KBM-7 (cell line): ENCODE measurements at regions not wholly inside any gene's neighbourhood (a gene's known extent, or its start where the extent isn't known, plus 50 kb on each side); places are given as distances from the start of the nearest gene placed in this dataset.

Experiments
- DNase-seq: peaks from one replicate; pipeline ENCODE4 v3.0.0-alpha.2; 2015
- in situ Hi-C: fragments of 300-500 bp; cut with MboI; formaldehyde crosslinking; loops from 2 replicates; pipeline ENCODE4 v1.14.3; 2020; ENCODE audit warnings: low sequenced_read_pairs, low pct_unique_long_range_greater_than_20kb, mixed read lengths

- in situ Hi-C loops: loop anchor here (25.0 kb wide), 1 partner anchor 238 kb away; no protein-coding TSS in a partner anchor
- DNase-seq: no peak
Measured at GRCh38 chr2:64300066-64300465, 153.9 kb upstream of the LGALSL start.

- DNase-seq: no peak
- in situ Hi-C loops: loop anchor here (25.0 kb wide), 1 partner anchor 241 kb away; no protein-coding TSS in a partner anchor
Measured at GRCh38 chr2:64303250-64303649, 150.7 kb upstream of the LGALSL start.

- in situ Hi-C loops: loop anchor here (25.0 kb wide), 1 partner anchor 245 kb away; no protein-coding TSS in a partner anchor
- no peak for DNase-seq
Measured at GRCh38 chr2:64307421-64307820, 146.5 kb upstream of the LGALSL start.

GRCh38 chr2:64311191-64311910 is 142.6 kb upstream of the LGALSL start:
- in situ Hi-C loops: loop anchor here (25.0 kb wide), 1 partner anchor 249 kb away; no protein-coding TSS in a partner anchor
- no peak for DNase-seq

GRCh38 chr2:64311948-64312621 is 141.9 kb upstream of the LGALSL start:
- DNase-seq: peak; percentile 51
- in situ Hi-C loops: loop anchor here (25.0 kb wide), 1 partner anchor 250 kb away; no protein-coding TSS in a partner anchor

GRCh38 chr2:64312622-64313397 is 141.2 kb upstream of the LGALSL start:
- in situ Hi-C loops: loop anchor here (25.0 kb wide), 1 partner anchor 251 kb away; no protein-coding TSS in a partner anchor
- no peak for DNase-seq

- in situ Hi-C loops: loop anchor here (25.0 kb wide), 1 partner anchor 251 kb away; no protein-coding TSS in a partner anchor
- DNase-seq: no peak
Measured at GRCh38 chr2:64313398-64313723, 140.6 kb upstream of the LGALSL start.

GRCh38 chr2:64315291-64315960 is 138.5 kb upstream of the LGALSL start:
- in situ Hi-C loops: loop anchor here (25.0 kb wide), 1 partner anchor 253 kb away; no protein-coding TSS in a partner anchor
- DNase-seq: no peak

- in situ Hi-C loops: loop anchor here (25.0 kb wide), 1 partner anchor 256 kb away; no protein-coding TSS in a partner anchor
- no peak for DNase-seq
Measured at GRCh38 chr2:64317707-64318475, 136.1 kb upstream of the LGALSL start.

- in situ Hi-C loops: loop anchor here (25.0 kb wide), 1 partner anchor 256 kb away; no protein-coding TSS in a partner anchor
- no peak for DNase-seq
Measured at GRCh38 chr2:64318476-64318748, 135.6 kb upstream of the LGALSL start.

GRCh38 chr2:64319896-64320295 is 134.1 kb upstream of the LGALSL start:
- in situ Hi-C loops: loop anchor here (25.0 kb wide), 1 partner anchor 258 kb away; no protein-coding TSS in a partner anchor
- no peak for DNase-seq

- in situ Hi-C loops: loop anchor here (25.0 kb wide), 1 partner anchor 260 kb away; no protein-coding TSS in a partner anchor
- no peak for DNase-seq
Measured at GRCh38 chr2:64322433-64322832, 131.5 kb upstream of the LGALSL start.

- in situ Hi-C loops: loop anchor here (25.0 kb wide), 1 partner anchor 261 kb away; no protein-coding TSS in a partner anchor
- no peak for DNase-seq
Measured at GRCh38 chr2:64323197-64323596, 130.8 kb upstream of the LGALSL start.

- in situ Hi-C loops: loop anchor here (25.0 kb wide), 2 partner anchors 263 to 712 kb away; no protein-coding TSS in a partner anchor
- no peak for DNase-seq
Measured at GRCh38 chr2:64324746-64325410, 129.1 kb upstream of the LGALSL start.

- DNase-seq: no peak
- in situ Hi-C loops: loop anchor here (25.0 kb wide), 1 partner anchor 712 kb away; no protein-coding TSS in a partner anchor
Measured at GRCh38 chr2:64325477-64325851, 128.5 kb upstream of the LGALSL start.

GRCh38 chr2:64325852-64326577 is 127.9 kb upstream of the LGALSL start:
- in situ Hi-C loops: loop anchor here (25.0 kb wide), 1 partner anchor 711 kb away; no protein-coding TSS in a partner anchor
- no peak for DNase-seq

GRCh38 chr2:64326578-64327050 is 127.3 kb upstream of the LGALSL start:
- in situ Hi-C loops: loop anchor here (25.0 kb wide), 1 partner anchor 711 kb away; no protein-coding TSS in a partner anchor
- no peak for DNase-seq
